A549 (cell line): ENCODE measurements at regions not wholly inside any gene's neighbourhood (a gene's known extent, or its start where the extent isn't known, plus 50 kb on each side); places are given as distances from the start of the nearest gene placed in this dataset.

Source experiments
- ATAC-seq, 2 experiments: fragments of 200-7000 bp in 1 of 2; fragments of >200 bp in 1 of 2; cut with Nextera tagmentation in 1 of 2; cut with Tn5 transposase in 1 of 2; 3 replicates each; pipeline versions ENCODE4 v1.8.0 to v1.9.1; 2018 to 2020; ENCODE audit warnings: mild to moderate bottlenecking in 1 of 2, moderate library complexity in 1 of 2
- CTCF ChIA-PET: fragments of 300-600 bp; sonication (Branson Sonifier 250); formaldehyde crosslinking; extraction: SDS; loops from one replicate; lab custom pipeline; 2021; ENCODE audit warnings: antibody characterized with exemption, inconsistent platforms; lab: Yijun Ruan, JAX
- POLR2A ChIA-PET: fragments of 350-600 bp; formaldehyde crosslinking; extraction: SDS; loops from one replicate; lab custom pipeline; 2021; ENCODE audit warnings: antibody characterized with exemption, inconsistent platforms; lab: Yijun Ruan, JAX
- DNase-seq, 2 experiments: peaks; one replicate each; pipeline versions ENCODE4 v3.0.0 to v3.0.0-alpha.2; 2011 to 2016; ENCODE audit warnings: low read depth in 1 of 2, low spot score in 1 of 2
- FAIRE-seq: peaks from 2 replicates; lab custom pipeline; 2011; peaks lifted over from hg19 to GRCh38; lab: Jason Lieb, UNC
- H3K27ac ChIP-seq, 2 experiments: fragments of >200 bp; sonication (Bioruptor Twin); formaldehyde crosslinking; 3 replicates each; pipeline ENCODE4 v1.5.1; 2016 to 2017
- H3K4me1 ChIP-seq: fragments of >200 bp; sonication (Bioruptor Twin); formaldehyde crosslinking; 3 replicates; pipeline ENCODE4 v1.6.1; 2016
- H3K4me2 ChIP-seq: fragments of >200 bp; sonication (Bioruptor Twin); formaldehyde crosslinking; 3 replicates; pipeline ENCODE4 v1.6.1; 2016
- H3K4me3 ChIP-seq: fragments of >200 bp; sonication (Bioruptor Twin); formaldehyde crosslinking; 3 replicates; pipeline ENCODE4 v1.5.1; 2016
- H3K9me3 ChIP-seq: fragments of >200 bp; sonication (Bioruptor Twin); formaldehyde crosslinking; 3 replicates; pipeline ENCODE4 v1.6.1; 2016
- BHLHE40 ChIP-seq: IDR thresholded peaks from 2 replicates; pipeline ENCODE4 v1.6.1; 2012; ENCODE audit warnings: low read depth, low read length, inconsistent platforms
- CBX8 ChIP-seq: fragments of 200-600 bp; sonication (generic); IDR thresholded peaks from 2 replicates; pipeline ENCODE4 v1.6.1; 2016
- CEBPB ChIP-seq, 2 experiments: fragments of >200 bp in 1 of 2; sonication (Bioruptor Twin) in 1 of 2; formaldehyde crosslinking in 1 of 2; IDR thresholded peaks; 2 replicates each; pipeline ENCODE4 v1.6.1; 2012 to 2016
- ESRRA ChIP-seq: fragments of 150-350 bp; IDR thresholded peaks from 2 replicates; pipeline ENCODE4 v1.6.1; 2014; ENCODE audit warnings: mild to moderate bottlenecking, low read length, borderline replicate concordance
- FOSB ChIP-seq: fragments of 250-450 bp; sonication (Bioruptor Pico); IDR thresholded peaks from 2 replicates; pipeline ENCODE4 v1.5.0; 2020; ENCODE audit warnings: mild to moderate bottlenecking, moderate library complexity
- HDAC2 ChIP-seq: fragments of 200-600 bp; sonication (generic); IDR thresholded peaks from 2 replicates; pipeline ENCODE4 v1.6.1; 2016
- HES2 ChIP-seq: fragments of >200 bp; sonication (Bioruptor Twin); formaldehyde crosslinking; IDR thresholded peaks from 2 replicates; pipeline ENCODE4 v1.6.1; 2016
- HEYL ChIP-seq: fragments of 250-450 bp; sonication (Bioruptor Pico); IDR thresholded peaks from 2 replicates; pipeline ENCODE4 v1.8.0; 2021; ENCODE audit warnings: mild to moderate bottlenecking, moderate library complexity
- JUNB ChIP-seq: fragments of >200 bp; sonication (Bioruptor Twin); formaldehyde crosslinking; IDR thresholded peaks from 2 replicates; pipeline ENCODE4 v1.6.1; 2016
- KDM5A ChIP-seq: fragments of 200-600 bp; sonication (generic); IDR thresholded peaks from 2 replicates; pipeline ENCODE4 v1.6.1; 2016; ENCODE audit warnings: antibody characterized with exemption, mild to moderate bottlenecking
- MYC ChIP-seq: IDR thresholded peaks from 2 replicates; pipeline ENCODE4 v1.6.1; 2012; ENCODE audit warnings: mild to moderate bottlenecking, inconsistent platforms, low read length, improper control_type of control experiment, borderline replicate concordance
- NPAS2 ChIP-seq: fragments of 250-450 bp; sonication (Bioruptor Pico); IDR thresholded peaks from 2 replicates; pipeline ENCODE4 v1.8.0; 2022; ENCODE audit warnings: mild to moderate bottlenecking, moderate library complexity, borderline replicate concordance
- NR3C1 ChIP-seq: fragments of >200 bp; sonication (Bioruptor Twin); formaldehyde crosslinking; IDR thresholded peaks from 3 replicates; pipeline ENCODE4 v1.6.1; 2017
- PHF8 ChIP-seq: fragments of 200-600 bp; sonication (generic); IDR thresholded peaks from 2 replicates; pipeline ENCODE4 v1.6.1; 2016; ENCODE audit warnings: low read depth, mild to moderate bottlenecking, antibody characterized with exemption, moderate library complexity, borderline replicate concordance
- RNF2 ChIP-seq: fragments of 200-600 bp; sonication (generic); IDR thresholded peaks from 2 replicates; pipeline ENCODE4 v1.6.1; 2016; ENCODE audit warnings: low read depth, mild to moderate bottlenecking, antibody characterized with exemption, moderate library complexity, borderline replicate concordance
- SREBF2 ChIP-seq: fragments of 450-650 bp; IDR thresholded peaks from 2 replicates; pipeline ENCODE4 v1.6.1; 2014; ENCODE audit warnings: mild to moderate bottlenecking, moderate library complexity
- TFCP2L1 ChIP-seq: fragments of 250-450 bp; sonication (Bioruptor Pico); IDR thresholded peaks from 2 replicates; pipeline ENCODE4 v1.5.0; 2021; ENCODE audit warnings: mild to moderate bottlenecking
- TP53 ChIP-seq: fragments of 250-450 bp; sonication (Bioruptor Pico); IDR thresholded peaks from 2 replicates; pipeline ENCODE4 v1.5.0; 2021; ENCODE audit warnings: mild to moderate bottlenecking, moderate library complexity
- ZC3H11A ChIP-seq: fragments of 450-650 bp; IDR thresholded peaks from 2 replicates; pipeline ENCODE4 v1.6.1; 2014; ENCODE audit warnings: antibody characterized with exemption, mild to moderate bottlenecking
- ZFP36 ChIP-seq: fragments of 450-650 bp; IDR thresholded peaks from 2 replicates; pipeline ENCODE4 v1.6.1; 2014; ENCODE audit warnings: borderline replicate concordance; ENCODE audit not compliant: partially characterized antibody
- ZNF302 ChIP-seq: fragments of 250-450 bp; sonication (Bioruptor Pico); IDR thresholded peaks from 2 replicates; pipeline ENCODE4 v1.9.0; 2021; ENCODE audit warnings: inconsistent platforms, mild to moderate bottlenecking, moderate library complexity
- ZSCAN20 ChIP-seq: fragments of 250-450 bp; sonication (Bioruptor Pico); IDR thresholded peaks from 2 replicates; pipeline ENCODE4 v1.8.0; 2022; ENCODE audit warnings: mild to moderate bottlenecking, moderate library complexity
- WGBS: methylation state at CpG from one replicate; pipeline ENCODE4 v1.1.6; 2017; ENCODE audit errors: missing lambda C conversion rate; 5-methylcytosine and 5-hydroxymethylcytosine counted together
- TF ChIP-seq, protein P1 (sequence below): fragments of 200-600 bp; sonication (generic); IDR thresholded peaks from 2 replicates; pipeline ENCODE4 v1.6.1; 2016; ENCODE audit warnings: antibody characterized with exemption, mild to moderate bottlenecking, moderate library complexity
- TF ChIP-seq, protein P2 (sequence below): IDR thresholded peaks from 2 replicates; pipeline ENCODE4 v1.6.1; 2012; ENCODE audit warnings: low read depth, borderline replicate concordance
- TF ChIP-seq, protein P3 (sequence below): fragments of >200 bp; sonication (Bioruptor Twin); formaldehyde crosslinking; IDR thresholded peaks from 3 replicates; pipeline ENCODE4 v1.5.1; 2016

- FAIRE-seq (no peak), ATAC-seq (no peak), DNase-seq (no peak)
- H3K27ac ChIP-seq, result no peak overlapping the region
- TF ChIP-seq PHF8 (no peak), CEBPB (IDR thresholded peaks at IDR 0.05) (no peak), BHLHE40 (no peak), SREBF2 (no peak), JUNB (no peak), ESRRA (no peak), KDM5A (no peak), TFCP2L1 (CRISPR knock-in tag) (no peak), NPAS2 (CRISPR knock-in tag) (no peak), MYC (no peak), FOSB (CRISPR knock-in tag) (no peak), TP53 (CRISPR knock-in tag) (no peak), HDAC2 (no peak), CBX8 (no peak), HEYL (CRISPR knock-in tag) (no peak), ZFP36 (no peak)
- TF ChIP-seq, protein P1, sequence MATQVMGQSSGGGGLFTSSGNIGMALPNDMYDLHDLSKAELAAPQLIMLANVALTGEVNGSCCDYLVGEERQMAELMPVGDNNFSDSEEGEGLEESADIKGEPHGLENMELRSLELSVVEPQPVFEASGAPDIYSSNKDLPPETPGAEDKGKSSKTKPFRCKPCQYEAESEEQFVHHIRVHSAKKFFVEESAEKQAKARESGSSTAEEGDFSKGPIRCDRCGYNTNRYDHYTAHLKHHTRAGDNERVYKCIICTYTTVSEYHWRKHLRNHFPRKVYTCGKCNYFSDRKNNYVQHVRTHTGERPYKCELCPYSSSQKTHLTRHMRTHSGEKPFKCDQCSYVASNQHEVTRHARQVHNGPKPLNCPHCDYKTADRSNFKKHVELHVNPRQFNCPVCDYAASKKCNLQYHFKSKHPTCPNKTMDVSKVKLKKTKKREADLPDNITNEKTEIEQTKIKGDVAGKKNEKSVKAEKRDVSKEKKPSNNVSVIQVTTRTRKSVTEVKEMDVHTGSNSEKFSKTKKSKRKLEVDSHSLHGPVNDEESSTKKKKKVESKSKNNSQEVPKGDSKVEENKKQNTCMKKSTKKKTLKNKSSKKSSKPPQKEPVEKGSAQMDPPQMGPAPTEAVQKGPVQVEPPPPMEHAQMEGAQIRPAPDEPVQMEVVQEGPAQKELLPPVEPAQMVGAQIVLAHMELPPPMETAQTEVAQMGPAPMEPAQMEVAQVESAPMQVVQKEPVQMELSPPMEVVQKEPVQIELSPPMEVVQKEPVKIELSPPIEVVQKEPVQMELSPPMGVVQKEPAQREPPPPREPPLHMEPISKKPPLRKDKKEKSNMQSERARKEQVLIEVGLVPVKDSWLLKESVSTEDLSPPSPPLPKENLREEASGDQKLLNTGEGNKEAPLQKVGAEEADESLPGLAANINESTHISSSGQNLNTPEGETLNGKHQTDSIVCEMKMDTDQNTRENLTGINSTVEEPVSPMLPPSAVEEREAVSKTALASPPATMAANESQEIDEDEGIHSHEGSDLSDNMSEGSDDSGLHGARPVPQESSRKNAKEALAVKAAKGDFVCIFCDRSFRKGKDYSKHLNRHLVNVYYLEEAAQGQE, result no peak
- TF ChIP-seq, protein P2, sequence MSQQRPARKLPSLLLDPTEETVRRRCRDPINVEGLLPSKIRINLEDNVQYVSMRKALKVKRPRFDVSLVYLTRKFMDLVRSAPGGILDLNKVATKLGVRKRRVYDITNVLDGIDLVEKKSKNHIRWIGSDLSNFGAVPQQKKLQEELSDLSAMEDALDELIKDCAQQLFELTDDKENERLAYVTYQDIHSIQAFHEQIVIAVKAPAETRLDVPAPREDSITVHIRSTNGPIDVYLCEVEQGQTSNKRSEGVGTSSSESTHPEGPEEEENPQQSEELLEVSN, result no peak
- no peak overlapping the region for H3K4me2 ChIP-seq
- H3K4me1 ChIP-seq, result no peaks in the 10 kb centered on the region
- 92% methylated on average over 69 of the region's 79 CpGs for WGBS
- H3K4me3 ChIP-seq, result no peak overlapping the region
- ChIA-PET POLR2A (no interaction called here), CTCF (interaction anchor here (0.6 to 10.3 kb wide), 5 partner anchors 19 to 169 kb away, joined by 3 to 64 read pairs (median 6); no protein-coding TSS in a partner anchor)
- H3K9me3 ChIP-seq, result no peaks in the 10 kb centered on the region
These were observed 60.1 kb upstream of the EIF5 start for GRCh38 chr14:103273745-103274615.

DNA sequence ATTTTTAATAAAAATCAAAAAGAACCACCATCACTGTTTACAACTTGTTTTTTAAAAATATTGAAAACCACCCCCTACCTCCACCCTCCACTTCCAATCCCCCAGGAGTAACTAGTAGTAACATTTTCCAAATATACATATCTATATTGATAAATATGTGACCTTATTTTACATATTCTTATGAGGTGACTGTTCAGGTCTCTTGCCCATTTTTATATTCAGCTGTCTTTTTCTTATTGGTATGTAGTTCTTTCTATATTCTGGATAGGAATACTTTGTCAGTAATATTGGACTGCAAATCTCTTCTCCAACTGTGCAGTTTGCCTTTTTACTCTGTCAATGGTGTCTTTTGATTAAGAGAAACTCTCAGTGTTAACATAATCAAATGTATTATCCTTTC, 59.0 kb upstream of the EIF5 start:
- CTCF ChIA-PET, result interaction anchor here (0.6 to 10.3 kb wide), 4 partner anchors 18 to 176 kb away, joined by 3 to 64 read pairs (median 4); no protein-coding TSS in a partner anchor

More for the DNA sequence above, 59.0 kb upstream of the EIF5 start:
- DNase-seq, result no peak
- no peak for TF ChIP-seq ZFP36
- no peak for TF ChIP-seq NR3C1
- no peak for TF ChIP-seq ZSCAN20 (CRISPR knock-in tag)
- TF ChIP-seq RNF2, result no peak
- TF ChIP-seq, protein P2, result no peak
- TF ChIP-seq ZC3H11A, result no peak
- TF ChIP-seq, protein P3, sequence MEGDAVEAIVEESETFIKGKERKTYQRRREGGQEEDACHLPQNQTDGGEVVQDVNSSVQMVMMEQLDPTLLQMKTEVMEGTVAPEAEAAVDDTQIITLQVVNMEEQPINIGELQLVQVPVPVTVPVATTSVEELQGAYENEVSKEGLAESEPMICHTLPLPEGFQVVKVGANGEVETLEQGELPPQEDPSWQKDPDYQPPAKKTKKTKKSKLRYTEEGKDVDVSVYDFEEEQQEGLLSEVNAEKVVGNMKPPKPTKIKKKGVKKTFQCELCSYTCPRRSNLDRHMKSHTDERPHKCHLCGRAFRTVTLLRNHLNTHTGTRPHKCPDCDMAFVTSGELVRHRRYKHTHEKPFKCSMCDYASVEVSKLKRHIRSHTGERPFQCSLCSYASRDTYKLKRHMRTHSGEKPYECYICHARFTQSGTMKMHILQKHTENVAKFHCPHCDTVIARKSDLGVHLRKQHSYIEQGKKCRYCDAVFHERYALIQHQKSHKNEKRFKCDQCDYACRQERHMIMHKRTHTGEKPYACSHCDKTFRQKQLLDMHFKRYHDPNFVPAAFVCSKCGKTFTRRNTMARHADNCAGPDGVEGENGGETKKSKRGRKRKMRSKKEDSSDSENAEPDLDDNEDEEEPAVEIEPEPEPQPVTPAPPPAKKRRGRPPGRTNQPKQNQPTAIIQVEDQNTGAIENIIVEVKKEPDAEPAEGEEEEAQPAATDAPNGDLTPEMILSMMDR, result no peak
- no peak for TF ChIP-seq ZNF302 (CRISPR knock-in tag)
- TF ChIP-seq KDM5A, result no peak
- no peak for TF ChIP-seq HES2
- Histone ChIP-seq H3K9me3 (no peaks in the 10 kb centered on the region), H3K27ac (no peak overlapping the region), H3K4me2 (no peak overlapping the region), H3K4me1 (no peaks in the 10 kb centered on the region), H3K4me3 (no peak overlapping the region)
- POLR2A ChIA-PET, result no interaction called here
- ATAC-seq, result no peak
- no peak for FAIRE-seq
